ENCODE measurements at regions not wholly inside any gene's neighbourhood (a gene's known extent, or its start where the extent isn't known, plus 50 kb on each side); places are given as distances from the start of the nearest gene placed in this dataset.

DNA sequence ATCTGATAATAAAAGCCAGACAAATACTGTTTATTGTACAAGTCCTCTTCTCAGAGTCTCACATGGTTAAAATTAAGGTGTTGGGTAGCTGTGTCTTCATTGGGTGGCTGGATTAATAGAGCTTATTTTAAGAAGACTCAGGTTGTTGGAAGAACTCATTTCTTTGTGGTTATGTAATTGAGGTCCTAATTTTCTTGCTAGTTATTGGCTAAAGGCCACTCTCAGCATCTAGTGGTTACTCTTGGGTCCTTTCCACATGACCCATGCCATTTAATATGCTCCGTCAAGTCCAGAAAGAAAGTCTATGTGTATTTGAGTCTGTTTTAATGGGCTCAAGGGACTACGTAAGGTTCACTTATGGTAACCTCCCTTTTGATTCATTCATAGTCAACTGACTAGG lies 1668.6 kb upstream of the AGA start:
- in situ Hi-C loops (cut with HindIII; ENCODE audit: extremely low pct_ligation_motif_present, low pct_unique_long_range_greater_than_20kb) (no loop called here), intact Hi-C loops (cut with micrococcal nuclease; ENCODE audit: unreplicated experiment) (no loop called here)
- H3K9ac ChIP-seq (ENCODE audit: insufficient read depth, low read depth, low read length), result no peak overlapping the region
- 76% methylated on average over 2 of the region's 2 CpGs for whole genome bisulfite sequencing (ENCODE audit: low lambda C conversion rate)
- no peak overlapping the region for H3K27ac ChIP-seq (ENCODE audit: extremely low read length, insufficient read depth, low read length)
- H2AFZ ChIP-seq (ENCODE audit: low read length), result no peak overlapping the region
- TF ChIP-seq KLF15 (CRISPR knock-in tag; IDR thresholded peaks at IDR 0.05; ENCODE audit: borderline replicate concordance), result no peak
- no peak for TF ChIP-seq ZNF839 (CRISPR knock-in tag; IDR thresholded peaks at IDR 0.05; ENCODE audit: borderline replicate concordance)
- TF ChIP-seq, protein P1, sequence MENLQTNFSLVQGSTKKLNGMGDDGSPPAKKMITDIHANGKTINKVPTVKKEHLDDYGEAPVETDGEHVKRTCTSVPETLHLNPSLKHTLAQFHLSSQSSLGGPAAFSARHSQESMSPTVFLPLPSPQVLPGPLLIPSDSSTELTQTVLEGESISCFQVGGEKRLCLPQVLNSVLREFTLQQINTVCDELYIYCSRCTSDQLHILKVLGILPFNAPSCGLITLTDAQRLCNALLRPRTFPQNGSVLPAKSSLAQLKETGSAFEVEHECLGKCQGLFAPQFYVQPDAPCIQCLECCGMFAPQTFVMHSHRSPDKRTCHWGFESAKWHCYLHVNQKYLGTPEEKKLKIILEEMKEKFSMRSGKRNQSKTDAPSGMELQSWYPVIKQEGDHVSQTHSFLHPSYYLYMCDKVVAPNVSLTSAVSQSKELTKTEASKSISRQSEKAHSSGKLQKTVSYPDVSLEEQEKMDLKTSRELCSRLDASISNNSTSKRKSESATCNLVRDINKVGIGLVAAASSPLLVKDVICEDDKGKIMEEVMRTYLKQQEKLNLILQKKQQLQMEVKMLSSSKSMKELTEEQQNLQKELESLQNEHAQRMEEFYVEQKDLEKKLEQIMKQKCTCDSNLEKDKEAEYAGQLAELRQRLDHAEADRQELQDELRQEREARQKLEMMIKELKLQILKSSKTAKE (CRISPR knock-in tag; IDR thresholded peaks at IDR 0.05; ENCODE audit: borderline replicate concordance), result no peak
- TF ChIP-seq, protein P2, sequence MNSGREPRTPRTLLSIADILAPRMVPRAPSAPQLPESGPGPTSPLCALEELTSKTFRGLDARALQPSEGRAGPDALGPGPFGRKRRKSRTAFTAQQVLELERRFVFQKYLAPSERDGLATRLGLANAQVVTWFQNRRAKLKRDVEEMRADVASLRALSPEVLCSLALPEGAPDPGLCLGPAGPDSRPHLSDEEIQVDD (CRISPR knock-in tag; IDR thresholded peaks at IDR 0.05; ENCODE audit: borderline replicate concordance), result no peak
- TF ChIP-seq, protein P3, sequence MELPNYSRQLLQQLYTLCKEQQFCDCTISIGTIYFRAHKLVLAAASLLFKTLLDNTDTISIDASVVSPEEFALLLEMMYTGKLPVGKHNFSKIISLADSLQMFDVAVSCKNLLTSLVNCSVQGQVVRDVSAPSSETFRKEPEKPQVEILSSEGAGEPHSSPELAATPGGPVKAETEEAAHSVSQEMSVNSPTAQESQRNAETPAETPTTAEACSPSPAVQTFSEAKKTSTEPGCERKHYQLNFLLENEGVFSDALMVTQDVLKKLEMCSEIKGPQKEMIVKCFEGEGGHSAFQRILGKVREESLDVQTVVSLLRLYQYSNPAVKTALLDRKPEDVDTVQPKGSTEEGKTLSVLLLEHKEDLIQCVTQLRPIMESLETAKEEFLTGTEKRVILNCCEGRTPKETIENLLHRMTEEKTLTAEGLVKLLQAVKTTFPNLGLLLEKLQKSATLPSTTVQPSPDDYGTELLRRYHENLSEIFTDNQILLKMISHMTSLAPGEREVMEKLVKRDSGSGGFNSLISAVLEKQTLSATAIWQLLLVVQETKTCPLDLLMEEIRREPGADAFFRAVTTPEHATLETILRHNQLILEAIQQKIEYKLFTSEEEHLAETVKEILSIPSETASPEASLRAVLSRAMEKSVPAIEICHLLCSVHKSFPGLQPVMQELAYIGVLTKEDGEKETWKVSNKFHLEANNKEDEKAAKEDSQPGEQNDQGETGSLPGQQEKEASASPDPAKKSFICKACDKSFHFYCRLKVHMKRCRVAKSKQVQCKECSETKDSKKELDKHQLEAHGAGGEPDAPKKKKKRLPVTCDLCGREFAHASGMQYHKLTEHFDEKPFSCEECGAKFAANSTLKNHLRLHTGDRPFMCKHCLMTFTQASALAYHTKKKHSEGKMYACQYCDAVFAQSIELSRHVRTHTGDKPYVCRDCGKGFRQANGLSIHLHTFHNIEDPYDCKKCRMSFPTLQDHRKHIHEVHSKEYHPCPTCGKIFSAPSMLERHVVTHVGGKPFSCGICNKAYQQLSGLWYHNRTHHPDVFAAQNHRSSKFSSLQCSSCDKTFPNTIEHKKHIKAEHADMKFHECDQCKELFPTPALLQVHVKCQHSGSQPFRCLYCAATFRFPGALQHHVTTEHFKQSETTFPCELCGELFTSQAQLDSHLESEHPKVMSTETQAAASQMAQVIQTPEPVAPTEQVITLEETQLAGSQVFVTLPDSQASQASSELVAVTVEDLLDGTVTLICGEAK (IDR thresholded peaks at IDR 0.05), result no peak
- TF ChIP-seq, protein P3 (CRISPR knock-in tag; IDR thresholded peaks at IDR 0.05), result no peak
- no peak for TF ChIP-seq CENPX (CRISPR knock-in tag; IDR thresholded peaks at IDR 0.05)
- TF ChIP-seq ZNF660 (CRISPR knock-in tag; IDR thresholded peaks at IDR 0.05; ENCODE audit: borderline replicate concordance, low read depth), result no peak
- no peak for TF ChIP-seq ZFP82 (CRISPR knock-in tag; IDR thresholded peaks at IDR 0.05; ENCODE audit: borderline replicate concordance)
- FAIRE-seq (no peak), DNase-seq (ENCODE audit: low spot score) (no peak), ATAC-seq (no peak)
- H3K36me3 ChIP-seq (replicated peaks in 1 of 2; ENCODE audit: control insufficient read depth in 1 of 2, insufficient read depth in 2 of 2, low read length in 2 of 2), result no peaks in the 10 kb centered on the region
- H3K27me3 ChIP-seq (ENCODE audit: control insufficient read depth in 1 of 2, insufficient read depth in 2 of 2, low read length in 2 of 2), result no peaks in the 10 kb centered on the region
- peaks cover 57% of the 10 kb centered on the region for H3K9me3 ChIP-seq (ENCODE audit: low read length)
- H3K79me2 ChIP-seq (ENCODE audit: insufficient read depth, low read length), result no peaks in the 10 kb centered on the region
- BruUV-seq (replicated peaks), result no TSS peak
- ChIA-PET CTCF (ENCODE audit: low intra/inter-chr PET ratio, low total read pairs) (no interaction called here), POLR2A (no interaction called here)
- H3K4me3 ChIP-seq (replicated peaks in 1 of 3; ENCODE audit: insufficient read depth in 1 of 3, low read depth in 2 of 3, low read length in 3 of 3), result no peak overlapping the region
- no peaks in the 10 kb centered on the region for H3K4me1 ChIP-seq (ENCODE audit: insufficient read depth, low read length)
- H4K20me1 ChIP-seq (ENCODE audit: insufficient read depth, low read length), result no peaks in the 10 kb centered on the region
- no peak overlapping the region for H3K4me2 ChIP-seq (ENCODE audit: low read depth, low read length)

Data from HepG2 (cell line).